Heart left ventricle (tissue), 16 donors: ENCODE measurements at regions not wholly inside any gene's neighbourhood (a gene's known extent, or its start where the extent isn't known, plus 50 kb on each side); places are given as distances from the start of the nearest gene placed in this dataset.
"Not testable (repeated sequence)": the region's sequence is repeated elsewhere in the genome, so short reads cannot be mapped to it uniquely, and the experiment has no call there.

Experiments used
- ATAC-seq, 4 donors: fragments of 200-7000 bp; cut with Tn5 transposase; one replicate each; pipeline ENCODE4 v1.9.1; 2020 to 2022; ENCODE audit warnings: moderate library complexity in 4 of 4, mild to moderate bottlenecking in 3 of 4, moderate number of reproducible peaks in 1 of 4
- DNase-seq, 5 donors: peaks; one replicate each; pipeline ENCODE4 v3.0.0-alpha.2; 2020
- H3K27ac ChIP-seq, 12 donors: fragments of 200-600 bp; sonication (generic) in 4 of 12; one replicate each; pipeline versions ENCODE4 v1.5.0 to v1.8.0; 2016 to 2022; ENCODE audit warnings: mild to moderate bottlenecking in 2 of 12
- H3K27me3 ChIP-seq, 9 donors: fragments of 200-600 bp; sonication (generic) in 2 of 9; one replicate each; pipeline versions ENCODE4 v1.5.1 to v1.8.0; 2016 to 2022; ENCODE audit warnings: mild to moderate bottlenecking in 3 of 9
- H3K36me3 ChIP-seq, 9 donors: fragments of 200-600 bp; sonication (generic) in 2 of 9; one replicate each; pipeline versions ENCODE4 v1.5.0 to v1.8.0; 2018 to 2022; ENCODE audit warnings: mild to moderate bottlenecking in 2 of 9
- H3K4me1 ChIP-seq, 12 donors: fragments of 200-600 bp; sonication (generic) in 4 of 12; one replicate each; pipeline versions ENCODE4 v1.5.0 to v1.8.0; 2016 to 2022; ENCODE audit warnings: mild to moderate bottlenecking in 3 of 12
- H3K4me3 ChIP-seq, 12 donors: fragments of 200-600 bp; sonication (generic) in 4 of 12; one replicate each; pipeline versions ENCODE4 v1.5.0 to v1.8.0; 2017 to 2022; ENCODE audit warnings: mild to moderate bottlenecking in 9 of 12, moderate library complexity in 4 of 12
- H3K9me3 ChIP-seq, 12 donors: fragments of 200-600 bp; sonication (generic) in 4 of 12; one replicate each; pipeline versions ENCODE4 v1.5.0 to v1.8.0; 2016 to 2022; ENCODE audit warnings: mild to moderate bottlenecking in 1 of 12
- CTCF ChIP-seq, 12 donors: fragments of 200-600 bp; sonication (generic) in 4 of 12; IDR thresholded peaks; one replicate each; pipeline versions ENCODE4 v1.5.0 to v1.8.0; 2018 to 2022; ENCODE audit warnings: antibody characterized with exemption in 12 of 12, mild to moderate bottlenecking in 5 of 12
- POLR2A ChIP-seq, 2 donors: fragments of 450-650 bp; IDR thresholded peaks; one replicate each; pipeline ENCODE4 v1.6.1; 2017; ENCODE audit warnings: antibody characterized with exemption in 2 of 2, mild to moderate bottlenecking in 2 of 2, moderate library complexity in 2 of 2
- WGBS, 4 donors: extraction: QIAGEN DNeasy Blood & Tissue Kit in 2 of 4; methylation state at CpG; one replicate each; pipeline versions ENCODE4 v1.1.5 to v1.1.7; 2013 to 2018; 5-methylcytosine and 5-hydroxymethylcytosine counted together
- intact Hi-C, 10 donors: fragments of 100-400 bp; cut with DNase I; formaldehyde crosslinking; loops; one replicate each; pipeline versions ENCODE4 v1.11.1 to v1.14.2; 2022
- donor health status: ischemic (EF 13 %, LVEDD 7.1; RV severe dilation, severe dysfunction).
- donor health status: healthy with polysubstance abuse.
- donor health status: DM: no; HTN: yes; CAD: no.
- donor health status: DM: no; HTN: no; CAD: no.
- donor health status: ischemic (EF 25% LVEDD 6.9; RV normal size, moderate dysfunction).
- donor health status: ischemic (EF 25% LVEDD 5.7; RV mildly dilated, moderate dysfunction).
- donor health status: healthy.
- donor health status: DM: yes; HTN: yes; CAD: no.
- donor health status: ischemic (EF 35%, LVEDD 5.7; RV mildly dilated, moderate dysfunction).
- donor health status: nonischemic (EF 11% LVEDD 7.7; RV severe dilation, severe dysfunction).
- donor health status: DM: yes; HTN: yes; CAD: no.
- donor health status: PGD.
- donor health status: ischemic (EF 29% LVEDD 5.4; RV normal size, mild dysfunction).
- donor health status: nonischemic (EF 23%, LVEDD 6.1; RV moderate dilation, normal function).

- intact Hi-C loops: no loop called here
- H3K27ac ChIP-seq: no peak overlapping the region
- ATAC-seq: no peak
- 53 to 63% (median 58%) methylated on average over 6 of the region's 6 CpGs for WGBS, 4 donors
- no peaks in the 10 kb centered on the region for H3K9me3 ChIP-seq
- no peak for TF ChIP-seq CTCF (IDR thresholded peaks at IDR 0.05)
- no peak for TF ChIP-seq POLR2A (IDR thresholded peaks at IDR 0.05)
- no peak for DNase-seq
- H3K4me3 ChIP-seq: no peak overlapping the region
- no peaks in the 10 kb centered on the region for H3K4me1 ChIP-seq
- no peaks in the 10 kb centered on the region for H3K36me3 ChIP-seq
- H3K27me3 ChIP-seq: peaks cover 0 to 13% (median 0%) of the 10 kb centered on the region in 9 donors
These were observed 279.7 kb upstream of the RNF32 start for GRCh38 chr7:156360835-156361234.

- Histone ChIP-seq H3K4me1 (no peaks in the 10 kb centered on the region), H3K4me3 (no peak overlapping the region), H3K27ac (no peak overlapping the region), H3K27me3 (peaks cover 0 to 13% (median 0%) of the 10 kb centered on the region in 9 donors), H3K9me3 (no peaks in the 10 kb centered on the region), H3K36me3 (no peaks in the 10 kb centered on the region)
- TF ChIP-seq POLR2A (IDR thresholded peaks at IDR 0.05): no peak
- no peak for TF ChIP-seq CTCF (IDR thresholded peaks at IDR 0.05)
- DNase-seq: no peak
- WGBS, 4 donors: 69 to 82% (median 76%) methylated on average over 5 of the region's 5 CpGs
- no peak for ATAC-seq
- intact Hi-C loops: no loop called here
These were observed 284.0 kb upstream of the RNF32 start for GRCh38 chr7:156356551-156356950.

GRCh38 chr7:156353352-156353751 is 287.2 kb upstream of the RNF32 start:
- no peaks in the 10 kb centered on the region for H3K4me1 ChIP-seq
- ATAC-seq (no peak), DNase-seq (no peak)
- H3K27ac ChIP-seq: no peak overlapping the region
- intact Hi-C loops: no loop called here
- no peaks in the 10 kb centered on the region for H3K36me3 ChIP-seq
- WGBS, 4 donors: 74 to 88% (median 80%) methylated on average over 7 of the region's 7 CpGs
- TF ChIP-seq CTCF (IDR thresholded peaks at IDR 0.05) (no peak), POLR2A (IDR thresholded peaks at IDR 0.05) (no peak)
- H3K27me3 ChIP-seq: peaks cover 0 to 8% (median 0%) of the 10 kb centered on the region in 9 donors
- no peaks in the 10 kb centered on the region for H3K9me3 ChIP-seq
- no peak overlapping the region for H3K4me3 ChIP-seq

- WGBS, 4 donors: 94 to 95% (median 94%) methylated on average over 17 to 25 of the region's 25 CpGs
- H3K36me3 ChIP-seq: not testable (repeated sequence)
These were observed 292.8 kb upstream of the RNF32 start for GRCh38 chr7:156347703-156348248.

GRCh38 chr7:156347132-156347531 is 293.4 kb upstream of the RNF32 start:
- Histone ChIP-seq H3K4me1 (no peaks in the 10 kb centered on the region), H3K36me3 (no peaks in the 10 kb centered on the region), H3K27me3 (no peaks in the 10 kb centered on the region), H3K9me3 (no peaks in the 10 kb centered on the region), H3K27ac (no peak overlapping the region), H3K4me3 (no peak overlapping the region)
- 71 to 79% (median 76%) methylated on average over 12 of the region's 12 CpGs for WGBS, 4 donors
- TF ChIP-seq CTCF (IDR thresholded peaks at IDR 0.05): no peak
- TF ChIP-seq POLR2A (IDR thresholded peaks at IDR 0.05): no peak
- DNase-seq (no peak), ATAC-seq (no peak)
- intact Hi-C loops: no loop called here

More at GRCh38 chr7:156347703-156348248, 292.8 kb upstream of the RNF32 start:
- H3K27me3 ChIP-seq, DNase-seq, H3K9me3 ChIP-seq, H3K4me3 ChIP-seq, H3K27ac ChIP-seq, H3K4me1 ChIP-seq, ATAC-seq, intact Hi-C loops: not testable (repeated sequence)
